DMS53 (cell line): ENCODE measurements at regions not wholly inside any gene's neighbourhood (a gene's known extent, or its start where the extent isn't known, plus 50 kb on each side); places are given as distances from the start of the nearest gene placed in this dataset.
A peak's percentile ranks its signal among the peaks of the same experiment; 100 is the strongest.

Source experiments
- DNase-seq: peaks from one replicate; lab custom pipeline; 2025; lab: John Stamatoyannopoulos, UW

- DNase-seq: no peak
Measured at GRCh38 chr20:24169256-24169655, 180.7 kb upstream of the GGTLC1 start.

GRCh38 chr20:24166412-24166811 lies 177.8 kb upstream of the GGTLC1 start:
- no peak for DNase-seq

- no peak for DNase-seq
Measured at GRCh38 chr20:24166123-24166381, 177.5 kb upstream of the GGTLC1 start.

GRCh38 chr20:24165301-24166122 lies 176.9 kb upstream of the GGTLC1 start:
- no peak for DNase-seq

GRCh38 chr20:24164360-24164759 lies 175.8 kb upstream of the GGTLC1 start:
- DNase-seq: peak; percentile 7

GRCh38 chr20:24163506-24163905 lies 174.9 kb upstream of the GGTLC1 start:
- no peak for DNase-seq

GRCh38 chr20:24160563-24161281 lies 172.1 kb upstream of the GGTLC1 start:
- DNase-seq: peak; percentile 60

- DNase-seq: no peak
Measured at GRCh38 chr20:24158281-24158680, 169.7 kb upstream of the GGTLC1 start.

- DNase-seq: no peak
Measured at GRCh38 chr20:24157213-24157612, 168.6 kb upstream of the GGTLC1 start.

GRCh38 chr20:24153101-24154040 lies 164.8 kb upstream of the GGTLC1 start:
- no peak for DNase-seq

GRCh38 chr20:24151621-24152294 lies 163.2 kb upstream of the GGTLC1 start:
- DNase-seq: no peak

- no peak for DNase-seq
Measured at GRCh38 chr20:24150406-24150805, 161.8 kb upstream of the GGTLC1 start.

- peak; percentile 55 for DNase-seq
Measured at GRCh38 chr20:24149881-24150307, 161.3 kb upstream of the GGTLC1 start.

- DNase-seq: no peak
Measured at GRCh38 chr20:24149175-24149574, 160.6 kb upstream of the GGTLC1 start.

GRCh38 chr20:24148372-24148771 lies 159.8 kb upstream of the GGTLC1 start:
- DNase-seq: no peak

- no peak for DNase-seq
Measured at GRCh38 chr20:24147961-24148360, 159.4 kb upstream of the GGTLC1 start.

GRCh38 chr20:24147479-24147878 lies 158.9 kb upstream of the GGTLC1 start:
- no peak for DNase-seq

- no peak for DNase-seq
Measured at GRCh38 chr20:24146231-24146634, 157.7 kb upstream of the GGTLC1 start.

GRCh38 chr20:24144371-24144770 lies 155.8 kb upstream of the GGTLC1 start:
- DNase-seq: no peak

GRCh38 chr20:24141111-24141510 lies 152.5 kb upstream of the GGTLC1 start:
- no peak for DNase-seq

GRCh38 chr20:24139846-24140245 lies 151.3 kb upstream of the GGTLC1 start:
- DNase-seq: no peak

GRCh38 chr20:24138951-24139350 lies 150.4 kb upstream of the GGTLC1 start:
- no peak for DNase-seq
